HG02798 (cell line): ENCODE measurements at regions not wholly inside any gene's neighbourhood (a gene's known extent, or its start where the extent isn't known, plus 50 kb on each side); places are given as distances from the start of the nearest gene placed in this dataset.
"Not testable (repeated sequence)": the region's sequence is repeated elsewhere in the genome, so short reads cannot be mapped to it uniquely, and the experiment has no call there.

ENCODE experiments used
- ATAC-seq: cut with Tn5 transposase; IDR thresholded peaks from one replicate; pipeline ENCODE4 v1.9.1; 2021; ENCODE audit warnings: mild to moderate bottlenecking; ENCODE audit not compliant: unreplicated experiment, poor library complexity

- ATAC-seq, result not testable (repeated sequence)
Measured at GRCh38 chr2:87524619-87525188, 223.2 kb upstream of the PLGLB2 start.

- ATAC-seq, result not testable (repeated sequence)
Measured at GRCh38 chr2:87525497-87525991, 222.3 kb upstream of the PLGLB2 start.

- not testable (repeated sequence) for ATAC-seq
Measured at GRCh38 chr2:87526258-87526657, 221.6 kb upstream of the PLGLB2 start.

GRCh38 chr2:87531968-87532715, 215.7 kb upstream of the PLGLB2 start:
- not testable (repeated sequence) for ATAC-seq

GRCh38 chr2:87533390-87534272, 214.3 kb upstream of the PLGLB2 start:
- ATAC-seq, result not testable (repeated sequence)

- not testable (repeated sequence) for ATAC-seq
Measured at GRCh38 chr2:87534273-87534889, 213.5 kb upstream of the PLGLB2 start.

- not testable (repeated sequence) for ATAC-seq
Measured at GRCh38 chr2:87536427-87536826, 211.5 kb upstream of the PLGLB2 start.

- not testable (repeated sequence) for ATAC-seq
Measured at GRCh38 chr2:87537251-87537671, 210.6 kb upstream of the PLGLB2 start.

- not testable (repeated sequence) for ATAC-seq
Measured at GRCh38 chr2:87538268-87538667, 209.6 kb upstream of the PLGLB2 start.

GRCh38 chr2:87539151-87539943, 208.5 kb upstream of the PLGLB2 start:
- not testable (repeated sequence) for ATAC-seq

- not testable (repeated sequence) for ATAC-seq
Measured at GRCh38 chr2:87540242-87540641, 207.6 kb upstream of the PLGLB2 start.

- ATAC-seq, result not testable (repeated sequence)
Measured at GRCh38 chr2:87542599-87543174, 205.2 kb upstream of the PLGLB2 start.

GRCh38 chr2:87543797-87544196, 204.1 kb upstream of the PLGLB2 start:
- not testable (repeated sequence) for ATAC-seq

GRCh38 chr2:87547106-87547505, 200.8 kb upstream of the PLGLB2 start:
- ATAC-seq, result not testable (repeated sequence)

- ATAC-seq, result peak; percentile 53
Measured at GRCh38 chr2:87547966-87548365, 199.9 kb upstream of the PLGLB2 start.

- not testable (repeated sequence) for ATAC-seq
Measured at GRCh38 chr2:87548681-87549536, 199.0 kb upstream of the PLGLB2 start.

GRCh38 chr2:87549561-87550202, 198.2 kb upstream of the PLGLB2 start:
- ATAC-seq, result not testable (repeated sequence)

- not testable (repeated sequence) for ATAC-seq
Measured at GRCh38 chr2:87554678-87555077, 193.2 kb upstream of the PLGLB2 start.
